ENCODE measurements at regions not wholly inside any gene's neighbourhood (a gene's known extent, or its start where the extent isn't known, plus 50 kb on each side); places are given as distances from the start of the nearest gene placed in this dataset.

GRCh38 chr5:159632866-159633265 lies 283.4 kb upstream of the ADRA1B start:
- Histone ChIP-seq H3K27me3 (no peaks in the 10 kb centered on the region), H3K4me1 (no peaks in the 10 kb centered on the region)

DNA sequence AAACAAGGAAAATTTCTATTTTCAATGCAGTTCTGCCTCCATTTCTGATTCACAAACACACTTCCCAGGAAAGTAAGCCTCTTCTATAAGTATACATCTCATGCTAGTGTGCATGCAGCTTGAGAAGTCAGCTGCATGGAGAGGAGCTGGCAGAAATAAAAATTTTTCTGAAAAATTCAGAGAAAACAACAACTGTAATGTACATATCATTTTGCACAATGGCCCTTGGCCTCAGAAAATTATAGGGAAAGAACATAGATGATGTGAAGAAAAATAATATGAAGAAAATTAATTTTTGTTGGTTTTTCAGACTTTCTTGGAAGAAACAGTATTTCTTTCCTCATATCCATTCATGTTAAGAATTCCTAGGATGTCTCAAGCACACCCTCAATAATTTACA lies 277.8 kb upstream of the ADRA1B start:
- Histone ChIP-seq H3K27me3 (no peaks in the 10 kb centered on the region), H3K27ac (no peak overlapping the region), H3K4me3 (no peak overlapping the region), H3K4me2 (no peak overlapping the region), H4K20me1 (no peaks in the 10 kb centered on the region), H3K9ac (no peak overlapping the region), H3K36me3 (no peaks in the 10 kb centered on the region), H3K9me3 (replicated peaks in 1 of 11) (peaks cover 0 to 15% (median 6%) of the 10 kb centered on the region in 11 experiments; a peak in 2 of 22 replicates), H3K4me1 (no peaks in the 10 kb centered on the region)
- no peak for TF ChIP-seq Cebpa-rat (IDR thresholded peaks at IDR 0.05)

More at GRCh38 chr5:159632866-159633265, 283.4 kb upstream of the ADRA1B start:
- TF ChIP-seq Cebpa-rat (IDR thresholded peaks at IDR 0.05) = no peak
- Histone ChIP-seq H3K9me3 (replicated peaks in 1 of 11) (no peaks in the 10 kb centered on the region), H4K20me1 (no peaks in the 10 kb centered on the region), H3K36me3 (no peaks in the 10 kb centered on the region), H3K4me3 (no peak overlapping the region), H3K27ac (no peak overlapping the region), H3K4me2 (no peak overlapping the region), H3K9ac (no peak overlapping the region)

GRCh38 chr5:159638954-159639559 lies 277.2 kb upstream of the ADRA1B start:
- Histone ChIP-seq H3K4me1 (no peaks in the 10 kb centered on the region), H3K27me3 (no peaks in the 10 kb centered on the region), H4K20me1 (no peaks in the 10 kb centered on the region), H3K27ac (no peak overlapping the region), H3K4me3 (no peak overlapping the region), H3K9ac (no peak overlapping the region), H3K9me3 (replicated peaks in 1 of 11) (peaks cover 0 to 15% (median 6%) of the 10 kb centered on the region in 11 experiments; a peak in 2 of 22 replicates), H3K4me2 (no peak overlapping the region), H3K36me3 (no peaks in the 10 kb centered on the region)
- no peak for TF ChIP-seq Cebpa-rat (IDR thresholded peaks at IDR 0.05)

DNA sequence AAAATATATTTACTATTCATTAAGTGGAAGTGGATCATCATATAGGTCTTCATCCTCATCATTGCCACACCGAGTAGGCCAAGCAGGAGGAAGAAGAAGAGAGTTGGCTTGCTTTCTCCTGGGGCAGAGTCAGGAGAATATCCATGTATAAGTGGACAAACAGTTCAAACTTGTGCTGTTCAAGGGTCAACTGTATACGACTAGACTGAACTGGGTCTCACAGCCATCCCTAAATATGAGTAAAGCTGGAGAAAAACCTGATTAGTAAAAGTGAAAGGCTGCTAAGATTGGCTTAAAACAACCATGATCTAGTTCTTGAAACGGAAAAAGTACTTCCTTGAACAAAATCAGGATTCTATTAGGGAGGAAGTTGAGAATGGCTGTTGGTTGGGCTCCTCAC lies 276.7 kb upstream of the ADRA1B start:
- Histone ChIP-seq H3K4me1 (no peaks in the 10 kb centered on the region), H4K20me1 (no peaks in the 10 kb centered on the region), H3K4me3 (no peak overlapping the region), H3K27ac (no peak overlapping the region), H3K36me3 (no peaks in the 10 kb centered on the region), H3K27me3 (no peaks in the 10 kb centered on the region), H3K4me2 (no peak overlapping the region), H3K9me3 (replicated peaks in 1 of 11) (peaks cover 0 to 15% (median 6%) of the 10 kb centered on the region in 11 experiments; a peak in 2 of 22 replicates), H3K9ac (no peak overlapping the region)
- TF ChIP-seq Cebpa-rat (IDR thresholded peaks at IDR 0.05) = no peak

- Histone ChIP-seq H3K36me3 (no peaks in the 10 kb centered on the region), H3K4me1 (no peaks in the 10 kb centered on the region), H3K9me3 (replicated peaks in 1 of 11) (peaks cover 0 to 15% (median 6%) of the 10 kb centered on the region in 11 experiments; a peak in 2 of 22 replicates), H3K27ac (no peak overlapping the region), H3K4me2 (no peak overlapping the region), H3K27me3 (no peaks in the 10 kb centered on the region), H3K4me3 (no peak overlapping the region), H3K9ac (no peak overlapping the region), H4K20me1 (no peaks in the 10 kb centered on the region)
- TF ChIP-seq Cebpa-rat (IDR thresholded peaks at IDR 0.05) = no peak
Observed at GRCh38 chr5:159640446-159640845, 275.8 kb upstream of the ADRA1B start.

DNA sequence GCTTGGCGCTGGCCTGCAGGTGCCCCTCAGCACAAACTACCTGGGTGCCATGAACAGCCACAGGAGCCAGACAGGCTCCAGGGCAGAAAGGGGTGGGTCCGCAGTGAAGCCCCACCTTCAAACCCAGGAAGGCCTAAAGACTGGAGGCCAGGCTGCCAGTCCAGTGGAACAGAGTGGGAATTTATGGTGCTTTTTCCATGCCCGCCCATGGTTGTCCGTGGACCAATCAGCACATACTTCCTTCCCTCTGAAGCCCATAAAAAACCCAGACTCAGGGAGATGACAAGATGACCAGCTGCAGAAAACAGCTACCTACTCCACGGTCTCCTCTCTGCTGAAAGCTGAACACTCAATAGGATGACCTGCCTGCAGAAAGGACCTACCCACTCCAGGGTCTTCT lies 275.4 kb upstream of the ADRA1B start:
- H3K27ac ChIP-seq = no peak overlapping the region
- H3K4me1 ChIP-seq = no peaks in the 10 kb centered on the region
- peaks cover 0 to 15% (median 6%) of the 10 kb centered on the region in 11 experiments; a peak in 2 of 22 replicates for H3K9me3 ChIP-seq (replicated peaks in 1 of 11)
- no peaks in the 10 kb centered on the region for H4K20me1 ChIP-seq
- no peak for TF ChIP-seq Cebpa-rat (IDR thresholded peaks at IDR 0.05)
- H3K4me3 ChIP-seq = no peak overlapping the region
- H3K9ac ChIP-seq = no peak overlapping the region
- H3K27me3 ChIP-seq = no peaks in the 10 kb centered on the region
- no peak overlapping the region for H3K4me2 ChIP-seq
- no peaks in the 10 kb centered on the region for H3K36me3 ChIP-seq

- no peak overlapping the region for H3K9ac ChIP-seq
- H3K36me3 ChIP-seq = no peaks in the 10 kb centered on the region
- TF ChIP-seq Cebpa-rat (IDR thresholded peaks at IDR 0.05) = no peak
- no peaks in the 10 kb centered on the region for H3K27me3 ChIP-seq
- no peaks in the 10 kb centered on the region for H3K4me1 ChIP-seq
- peaks cover 0 to 15% (median 6%) of the 10 kb centered on the region in 11 experiments; a peak in 2 of 22 replicates for H3K9me3 ChIP-seq (replicated peaks in 1 of 11)
- H3K27ac ChIP-seq = no peak overlapping the region
- H3K4me2 ChIP-seq = no peak overlapping the region
- H4K20me1 ChIP-seq = no peaks in the 10 kb centered on the region
- no peak overlapping the region for H3K4me3 ChIP-seq
Observed at GRCh38 chr5:159641371-159642039, 274.8 kb upstream of the ADRA1B start.

DNA sequence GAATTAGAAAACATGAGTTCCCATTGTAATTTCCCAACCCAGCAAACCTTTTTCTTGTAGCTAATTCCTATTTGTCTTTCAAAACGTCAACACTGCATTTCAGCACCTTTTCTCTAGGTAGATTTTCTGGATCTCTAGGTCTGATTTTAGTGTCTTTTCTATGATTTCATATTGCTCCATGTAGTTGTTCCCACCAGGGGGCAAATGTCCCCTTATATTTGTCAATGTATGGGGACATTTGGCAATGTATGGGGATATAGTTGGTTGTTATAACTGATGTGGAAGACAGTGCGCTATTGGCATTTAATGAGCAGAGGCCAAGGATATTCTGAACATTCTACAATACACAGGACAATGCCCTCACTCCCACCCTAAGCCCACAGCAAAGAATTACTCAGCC lies 273.9 kb upstream of the ADRA1B start:
- H3K4me1 ChIP-seq = no peaks in the 10 kb centered on the region
- no peak overlapping the region for H3K4me2 ChIP-seq
- H4K20me1 ChIP-seq = no peaks in the 10 kb centered on the region
- H3K36me3 ChIP-seq = no peaks in the 10 kb centered on the region
- H3K9ac ChIP-seq = no peak overlapping the region
- H3K27ac ChIP-seq = no peak overlapping the region
- TF ChIP-seq Cebpa-rat (IDR thresholded peaks at IDR 0.05) = no peak
- no peak overlapping the region for H3K4me3 ChIP-seq
- no peaks in the 10 kb centered on the region for H3K27me3 ChIP-seq
- peaks cover 0 to 15% (median 6%) of the 10 kb centered on the region in 11 experiments; a peak in 2 of 22 replicates for H3K9me3 ChIP-seq (replicated peaks in 1 of 11)

- H3K4me1 ChIP-seq = no peaks in the 10 kb centered on the region
- H3K27me3 ChIP-seq = no peaks in the 10 kb centered on the region
- no peaks in the 10 kb centered on the region for H4K20me1 ChIP-seq
- TF ChIP-seq Cebpa-rat (IDR thresholded peaks at IDR 0.05) = no peak
- no peak overlapping the region for H3K27ac ChIP-seq
- H3K4me3 ChIP-seq = no peak overlapping the region
- H3K9me3 ChIP-seq (replicated peaks in 1 of 11) = peaks cover 0 to 15% (median 6%) of the 10 kb centered on the region in 11 experiments; a peak in 2 of 22 replicates
- H3K36me3 ChIP-seq = no peaks in the 10 kb centered on the region
- H3K4me2 ChIP-seq = no peak overlapping the region
- H3K9ac ChIP-seq = no peak overlapping the region
Observed at GRCh38 chr5:159644053-159644452, 272.2 kb upstream of the ADRA1B start.
